COLO668 (cell line): ENCODE measurements at regions not wholly inside any gene's neighbourhood (a gene's known extent, or its start where the extent isn't known, plus 50 kb on each side); places are given as distances from the start of the nearest gene placed in this dataset.
"Not testable (repeated sequence)": the region's sequence is repeated elsewhere in the genome, so short reads cannot be mapped to it uniquely, and the experiment has no call there.

Experiments used
- DNase-seq: peaks from one replicate; lab custom pipeline; 2025; ENCODE audit not compliant: unreplicated experiment; lab: John Stamatoyannopoulos, UW

GRCh38 chr13:78540058-78540457 lies 63.3 kb downstream of the POU4F1 start:
- DNase-seq: no peak

GRCh38 chr13:78526044-78526443 lies 77.3 kb downstream of the POU4F1 start:
- DNase-seq: not testable (repeated sequence)

GRCh38 chr13:78524936-78525335 lies 78.4 kb downstream of the POU4F1 start:
- DNase-seq: no peak

- no peak for DNase-seq
Observed at GRCh38 chr13:78521091-78521490, 82.3 kb downstream of the POU4F1 start.

- no peak for DNase-seq
Observed at GRCh38 chr13:78520425-78520824, 82.9 kb downstream of the POU4F1 start.

GRCh38 chr13:78518482-78518881 lies 84.9 kb downstream of the POU4F1 start:
- not testable (repeated sequence) for DNase-seq

- no peak for DNase-seq
Observed at GRCh38 chr13:78499802-78500201, 103.5 kb downstream of the POU4F1 start.

GRCh38 chr13:78497702-78498355 lies 105.5 kb downstream of the POU4F1 start:
- no peak for DNase-seq

- DNase-seq: no peak
Observed at GRCh38 chr13:78491978-78492377, 111.4 kb downstream of the POU4F1 start.

GRCh38 chr13:78490225-78490624 lies 113.1 kb downstream of the POU4F1 start:
- DNase-seq: not testable (repeated sequence)

- DNase-seq: no peak
Observed at GRCh38 chr13:78487707-78488106, 115.6 kb downstream of the POU4F1 start.

GRCh38 chr13:78485803-78486202 lies 117.5 kb downstream of the POU4F1 start:
- DNase-seq: no peak

- DNase-seq: no peak
Observed at GRCh38 chr13:78478183-78478582, 125.2 kb downstream of the POU4F1 start.

- no peak for DNase-seq
Observed at GRCh38 chr13:78476910-78477309, 126.4 kb downstream of the POU4F1 start.

GRCh38 chr13:78468621-78469020 lies 134.7 kb downstream of the POU4F1 start:
- no peak for DNase-seq

GRCh38 chr13:78465250-78465649 lies 138.1 kb downstream of the POU4F1 start:
- no peak for DNase-seq

GRCh38 chr13:78460176-78460575 lies 143.2 kb downstream of the POU4F1 start:
- no peak for DNase-seq

GRCh38 chr13:78443839-78444238 lies 159.5 kb downstream of the POU4F1 start:
- DNase-seq: no peak

- no peak for DNase-seq
Observed at GRCh38 chr13:78437781-78438180, 165.6 kb downstream of the POU4F1 start.

GRCh38 chr13:78436311-78436710 lies 167.0 kb downstream of the POU4F1 start:
- no peak for DNase-seq

GRCh38 chr13:78431328-78431727 lies 172.0 kb downstream of the POU4F1 start:
- DNase-seq: no peak

GRCh38 chr13:78430811-78431210 lies 172.5 kb downstream of the POU4F1 start:
- no peak for DNase-seq

- no peak for DNase-seq
Observed at GRCh38 chr13:78430166-78430791, 173.1 kb downstream of the POU4F1 start.
